ENCODE measurements at regions not wholly inside any gene's neighbourhood (a gene's known extent, or its start where the extent isn't known, plus 50 kb on each side); places are given as distances from the start of the nearest gene placed in this dataset.
A peak's percentile ranks its signal among the peaks of the same experiment; 100 is the strongest.

- TF ChIP-seq CTCF (IDR thresholded peaks at IDR 0.05): peak in 5 of 7 experiments; percentile 6 to 25 (median 20)
- TF ChIP-seq POLR2A (IDR thresholded peaks at IDR 0.05): no peak
These were observed 509.8 kb upstream of the ADAMTS5 start for GRCh38 chr21:27476696-27477095.
